K562 (cell line): ENCODE measurements at regions not wholly inside any gene's neighbourhood (a gene's known extent, or its start where the extent isn't known, plus 50 kb on each side); places are given as distances from the start of the nearest gene placed in this dataset.

Source experiments
- ATAC-seq: fragments of 200-7000 bp; cut with Tn5 transposase; 3 replicates; pipeline ENCODE4 v1.9.1; 2020; ENCODE audit warnings: moderate library complexity
- BruUV-seq: library from RNA; stranded (reverse); fragments of 400-500 nt; replicated peaks from 2 replicates; lab custom pipeline; 2021; lab: Mats Ljungman, UMichigan
- CTCF ChIA-PET: fragments of 300-600 bp; formaldehyde crosslinking; extraction: SDS; loops from one replicate; lab custom pipeline; 2021; ENCODE audit warnings: low intra/inter-chr PET ratio; lab: Yijun Ruan, JAX
- POLR2A ChIA-PET: fragments of 300-600, 350-650 bp; sonication (Branson Sonifier 250); formaldehyde crosslinking; extraction: SDS; loops from one replicate; lab custom pipeline; 2021; ENCODE audit warnings: antibody characterized with exemption, inconsistent platforms; lab: Yijun Ruan, JAX
- DNase-seq, 4 experiments: peaks; one replicate each; pipeline versions ENCODE4 v3.0.0 to v3.0.0-alpha.2; 2011 to 2018; ENCODE audit warnings: low spot score in 3 of 4, mixed read lengths in 3 of 4; ENCODE audit errors: extremely low read depth in 1 of 4
- FAIRE-seq: peaks from 2 replicates; lab custom pipeline; 2011; peaks lifted over from hg19 to GRCh38; lab: Jason Lieb, UNC
- H2AFZ ChIP-seq: 2 replicates; pipeline ENCODE4 v1.6.0; 2011; ENCODE audit warnings: low read depth, low read length, control low read depth, inconsistent platforms
- H3K27ac ChIP-seq: fragments of 200-600 bp; 3 replicates; pipeline ENCODE4 v1.8.0; 2011; ENCODE audit warnings: low read depth, mild to moderate bottlenecking, control low read depth, inconsistent platforms, low read length, moderate library complexity, mixed read lengths; ENCODE audit errors: extremely low read depth
- H3K27me3 ChIP-seq, 2 experiments: fragments of 300-600 bp in 1 of 2; 2 replicates in 1 of 2; 3 replicates in 1 of 2; pipeline versions ENCODE4 v1.6.0 to v1.8.0; 2011; ENCODE audit warnings: inconsistent platforms in 2 of 2, low read length in 2 of 2, mild to moderate bottlenecking in 1 of 2, mixed read lengths in 1 of 2, moderate library complexity in 1 of 2; ENCODE audit not compliant: control insufficient read depth in 2 of 2, insufficient read depth in 2 of 2
- H3K36me3 ChIP-seq: fragments of 300-600 bp; 3 replicates; pipeline ENCODE4 v1.8.0; 2011; ENCODE audit warnings: mild to moderate bottlenecking, low read length, inconsistent platforms; ENCODE audit not compliant: control insufficient read depth, insufficient read depth
- H3K4me1 ChIP-seq, 2 experiments: fragments of 200-600 bp in 1 of 2; replicated peaks in 1 of 2; 2 replicates in 1 of 2; 3 replicates in 1 of 2; pipeline versions ENCODE4 v1.5.1 to v1.8.0; 2011; ENCODE audit warnings: inconsistent platforms in 2 of 2, low read length in 2 of 2, mild to moderate bottlenecking in 1 of 2, mixed read lengths in 1 of 2, moderate library complexity in 1 of 2; ENCODE audit not compliant: control insufficient read depth in 2 of 2, insufficient read depth in 2 of 2
- H3K4me2 ChIP-seq: 2 replicates; pipeline ENCODE4 v1.6.1; 2011; ENCODE audit warnings: low read length, control low read depth, inconsistent platforms, mixed read lengths; ENCODE audit not compliant: insufficient read depth
- H3K4me3 ChIP-seq: fragments of 200-600 bp; sonication (generic), shearing (Covaris generic); 2 replicates; pipeline ENCODE4 v1.5.1; 2016; ENCODE audit warnings: control low read depth, inconsistent platforms
- H3K79me2 ChIP-seq: fragments of 200-600 bp; 3 replicates; pipeline ENCODE4 v1.8.0; 2011; ENCODE audit warnings: low read length, inconsistent platforms; ENCODE audit not compliant: control insufficient read depth, insufficient read depth
- H3K9ac ChIP-seq, 2 experiments: 2 replicates each; pipeline versions ENCODE4 v1.6.0 to v1.6.1; 2011; ENCODE audit warnings: low read depth in 2 of 2, low read length in 2 of 2, control low read depth in 1 of 2, inconsistent platforms in 1 of 2, mild to moderate bottlenecking in 1 of 2, mixed read lengths in 1 of 2; ENCODE audit not compliant: insufficient read depth in 1 of 2
- H3K9me1 ChIP-seq: one replicate; pipeline ENCODE4 v1.6.0; 2011; ENCODE audit warnings: inconsistent platforms, mild to moderate bottlenecking, low read length, moderate library complexity; ENCODE audit not compliant: control insufficient read depth, insufficient read depth
- H3K9me3 ChIP-seq: replicated peaks from 2 replicates; pipeline ENCODE4 v1.5.1; 2011; ENCODE audit warnings: low read depth, low read length, inconsistent platforms; ENCODE audit not compliant: control insufficient read depth, insufficient read depth
- H4K20me1 ChIP-seq: replicated peaks from 2 replicates; pipeline ENCODE4 v1.6.1; 2011; ENCODE audit warnings: low read length, inconsistent platforms, mixed read lengths; ENCODE audit not compliant: control insufficient read depth, insufficient read depth
- POLR2G ChIP-seq: fragments of 200-400 bp; formaldehyde crosslinking; IDR thresholded peaks from 2 replicates; pipeline ENCODE4 v1.6.1; 2017; ENCODE audit warnings: low read depth, mild to moderate bottlenecking, antibody characterized with exemption, low read length, moderate library complexity
- SRSF3 ChIP-seq: fragments of 200-400 bp; formaldehyde crosslinking; IDR thresholded peaks from 2 replicates; pipeline ENCODE4 v1.6.1; 2016; ENCODE audit warnings: mild to moderate bottlenecking, low read length, moderate library complexity; ENCODE audit not compliant: insufficient read depth
- WGBS: fragments of 100-300 bp; shearing (Covaris generic); methylation state at CpG from one replicate; pipeline ENCODE4 v1.1.6; 2016; ENCODE audit warnings: low coverage, mixed read lengths; ENCODE audit not compliant: insufficient coverage; ENCODE audit errors: missing lambda C conversion rate; 5-methylcytosine and 5-hydroxymethylcytosine counted together
- in situ Hi-C: fragments of 300-500 bp; cut with MboI; formaldehyde crosslinking; loops from 4 replicates; pipeline ENCODE4 v1.15.0; 2018; ENCODE audit warnings: inconsistent platforms, mixed read lengths
- intact Hi-C: fragments of 100-400 bp; cut with micrococcal nuclease; formaldehyde crosslinking; loops from 2 replicates; pipeline ENCODE4 v1.14.2; 2022
- TF ChIP-seq, protein P1 (sequence below): fragments of 450-650 bp; IDR thresholded peaks from 2 replicates; pipeline ENCODE4 v1.6.1; 2016; ENCODE audit warnings: low read depth

GRCh38 chr7:67916571-67917436, 920.2 kb downstream of the TYW1 start:
- H3K9me1 ChIP-seq: no peaks in the 10 kb centered on the region
- ATAC-seq: no peak
- no TSS peak for BruUV-seq

More at GRCh38 chr7:67916571-67917436, 920.2 kb downstream of the TYW1 start:
- CTCF ChIA-PET: no interaction called here
- 1% methylated on average over 9 of the region's 9 CpGs for WGBS
- Histone ChIP-seq H3K4me1 (no peaks in the 10 kb centered on the region), H3K9ac (no peak overlapping the region), H3K36me3 (no peaks in the 10 kb centered on the region), H2AFZ (no peak overlapping the region), H3K9me3 (no peaks in the 10 kb centered on the region; the same call in 1 of the 2 replicates), H3K4me3 (no peak overlapping the region), H4K20me1 (no peaks in the 10 kb centered on the region), H3K27me3 (no peaks in the 10 kb centered on the region), H3K4me2 (no peak overlapping the region), H3K79me2 (no peaks in the 10 kb centered on the region), H3K27ac (no peak overlapping the region)
- in situ Hi-C loops: no loop called here
- no peak for FAIRE-seq
- DNase-seq: no peak
- TF ChIP-seq, protein P1, sequence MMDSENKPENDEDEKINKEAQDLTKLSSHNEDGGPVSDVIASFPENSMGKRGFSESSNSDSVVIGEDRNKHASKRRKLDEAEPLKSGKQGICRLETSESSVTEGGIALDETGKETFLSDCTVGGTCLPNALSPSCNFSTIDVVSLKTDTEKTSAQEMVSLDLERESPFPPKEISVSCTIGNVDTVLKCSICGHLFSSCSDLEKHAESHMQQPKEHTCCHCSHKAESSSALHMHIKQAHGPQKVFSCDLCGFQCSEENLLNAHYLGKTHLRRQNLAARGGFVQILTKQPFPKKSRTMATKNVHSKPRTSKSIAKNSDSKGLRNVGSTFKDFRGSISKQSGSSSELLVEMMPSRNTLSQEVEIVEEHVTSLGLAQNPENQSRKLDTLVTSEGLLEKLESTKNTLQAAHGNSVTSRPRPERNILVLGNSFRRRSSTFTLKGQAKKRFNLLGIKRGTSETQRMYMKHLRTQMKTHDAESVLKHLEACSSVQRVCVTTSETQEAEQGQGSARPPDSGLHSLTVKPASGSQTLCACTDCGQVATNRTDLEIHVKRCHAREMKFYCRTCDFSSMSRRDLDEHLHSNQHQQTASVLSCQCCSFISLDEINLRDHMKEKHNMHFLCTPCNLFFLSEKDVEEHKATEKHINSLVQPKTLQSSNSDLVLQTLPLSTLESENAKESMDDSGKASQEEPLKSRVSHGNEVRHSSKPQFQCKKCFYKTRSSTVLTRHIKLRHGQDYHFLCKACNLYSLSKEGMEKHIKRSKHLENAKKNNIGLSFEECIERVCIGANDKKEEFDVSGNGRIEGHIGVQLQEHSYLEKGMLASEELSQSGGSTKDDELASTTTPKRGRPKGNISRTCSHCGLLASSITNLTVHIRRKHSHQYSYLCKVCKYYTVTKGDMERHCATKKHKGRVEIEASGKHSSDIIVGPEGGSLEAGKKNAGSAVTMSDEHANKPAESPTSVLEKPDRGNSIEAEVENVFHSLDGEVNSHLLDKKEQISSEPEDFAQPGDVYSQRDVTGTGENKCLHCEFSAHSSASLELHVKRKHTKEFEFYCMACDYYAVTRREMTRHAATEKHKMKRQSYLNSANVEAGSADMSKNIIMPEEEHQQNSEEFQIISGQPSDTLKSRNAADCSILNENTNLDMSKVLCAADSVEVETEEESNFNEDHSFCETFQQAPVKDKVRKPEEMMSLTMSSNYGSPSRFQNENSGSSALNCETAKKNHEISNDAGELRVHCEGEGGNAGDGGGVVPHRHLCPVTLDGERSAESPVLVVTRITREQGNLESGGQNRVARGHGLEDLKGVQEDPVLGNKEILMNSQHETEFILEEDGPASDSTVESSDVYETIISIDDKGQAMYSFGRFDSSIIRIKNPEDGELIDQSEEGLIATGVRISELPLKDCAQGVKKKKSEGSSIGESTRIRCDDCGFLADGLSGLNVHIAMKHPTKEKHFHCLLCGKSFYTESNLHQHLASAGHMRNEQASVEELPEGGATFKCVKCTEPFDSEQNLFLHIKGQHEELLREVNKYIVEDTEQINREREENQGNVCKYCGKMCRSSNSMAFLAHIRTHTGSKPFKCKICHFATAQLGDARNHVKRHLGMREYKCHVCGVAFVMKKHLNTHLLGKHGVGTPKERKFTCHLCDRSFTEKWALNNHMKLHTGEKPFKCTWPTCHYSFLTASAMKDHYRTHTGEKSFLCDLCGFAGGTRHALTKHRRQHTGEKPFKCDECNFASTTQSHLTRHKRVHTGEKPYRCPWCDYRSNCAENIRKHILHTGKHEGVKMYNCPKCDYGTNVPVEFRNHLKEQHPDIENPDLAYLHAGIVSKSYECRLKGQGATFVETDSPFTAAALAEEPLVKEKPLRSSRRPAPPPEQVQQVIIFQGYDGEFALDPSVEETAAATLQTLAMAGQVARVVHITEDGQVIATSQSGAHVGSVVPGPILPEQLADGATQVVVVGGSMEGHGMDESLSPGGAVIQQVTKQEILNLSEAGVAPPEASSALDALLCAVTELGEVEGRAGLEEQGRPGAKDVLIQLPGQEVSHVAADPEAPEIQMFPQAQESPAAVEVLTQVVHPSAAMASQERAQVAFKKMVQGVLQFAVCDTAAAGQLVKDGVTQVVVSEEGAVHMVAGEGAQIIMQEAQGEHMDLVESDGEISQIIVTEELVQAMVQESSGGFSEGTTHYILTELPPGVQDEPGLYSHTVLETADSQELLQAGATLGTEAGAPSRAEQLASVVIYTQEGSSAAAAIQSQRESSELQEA: no peak
- TF ChIP-seq SRSF3 (no peak), POLR2G (no peak)
- POLR2A ChIA-PET: no interaction called here
- intact Hi-C loops: no loop called here
